ENCODE measurements at regions not wholly inside any gene's neighbourhood (a gene's known extent, or its start where the extent isn't known, plus 50 kb on each side); places are given as distances from the start of the nearest gene placed in this dataset.

DNA sequence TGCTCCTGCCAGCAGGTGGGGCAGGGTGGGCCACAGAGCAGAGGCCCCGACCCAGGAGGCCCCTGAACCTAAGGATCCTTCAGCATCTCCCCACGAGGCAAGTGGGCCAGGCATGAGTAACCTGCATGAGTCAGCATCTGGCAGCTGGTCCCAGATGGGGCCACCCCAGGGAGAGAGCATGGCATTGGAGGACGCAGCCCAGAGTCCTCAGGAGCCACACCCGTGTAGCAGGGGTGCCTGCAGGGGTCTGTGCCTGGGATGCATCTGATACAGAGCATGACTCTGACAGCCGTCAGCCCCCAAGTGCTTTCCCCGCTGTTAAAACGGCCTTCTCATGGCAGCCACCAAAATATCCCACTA lies 185.6 kb upstream of the SALL3 start:
- no peak overlapping the region for H3K23ac ChIP-seq (ENCODE audit: low read length in 2 of 2)
- H3K79me1 ChIP-seq (replicated peaks; ENCODE audit: low read length, poor library complexity, severe bottlenecking), result no peaks in the 10 kb centered on the region
- H2AFZ ChIP-seq (ENCODE audit: low read depth, low read length), result no peak overlapping the region
- H2BK120ac ChIP-seq (ENCODE audit: low read depth, low read length), result no peak overlapping the region
- no peak overlapping the region for H3K27ac ChIP-seq (ENCODE audit: low read length, poor library complexity, severe bottlenecking)
- no peak overlapping the region for H4K91ac ChIP-seq (ENCODE audit: low read length)
- H4K8ac ChIP-seq (ENCODE audit: low read length), result no peak overlapping the region
- H2AK5ac ChIP-seq (ENCODE audit: low read length, severe bottlenecking), result no peak overlapping the region
- no peak overlapping the region for H3K4ac ChIP-seq (ENCODE audit: low read depth in 1 of 2, low read length in 2 of 2)
- no peak overlapping the region for H2BK5ac ChIP-seq (ENCODE audit: low read depth, low read length, poor library complexity, severe bottlenecking)
- no peak overlapping the region for H3K4me2 ChIP-seq (ENCODE audit: low read length, poor library complexity, severe bottlenecking)
- WGBS, result 47% methylated on average over 7 of the region's 7 CpGs
- H3K14ac ChIP-seq (ENCODE audit: low read length in 2 of 2), result no peak overlapping the region
- H3K4me1 ChIP-seq (ENCODE audit: control insufficient read depth, insufficient read depth, low read depth, low read length), result no peaks in the 10 kb centered on the region
- H2BK12ac ChIP-seq (ENCODE audit: low read length in 2 of 2), result no peak overlapping the region
- no peak for DNase-seq
- H3K18ac ChIP-seq (ENCODE audit: low read depth in 1 of 2, low read length in 2 of 2), result no peak overlapping the region
- no peaks in the 10 kb centered on the region for H3K27me3 ChIP-seq (ENCODE audit: control insufficient read depth in 1 of 2, insufficient read depth in 1 of 2, low read length in 2 of 2)
- no peak overlapping the region for H2BK15ac ChIP-seq (ENCODE audit: low read depth, poor library complexity, severe bottlenecking)
- H3K9ac ChIP-seq (ENCODE audit: low read length), result no peak overlapping the region
- no peaks in the 10 kb centered on the region for H3K36me3 ChIP-seq (ENCODE audit: control insufficient read depth in 1 of 2, insufficient read depth in 2 of 2, low read depth in 1 of 2, low read length in 2 of 2)
- H3K4me3 ChIP-seq (ENCODE audit: insufficient read depth in 1 of 2, low read depth in 1 of 2, low read length in 2 of 2), result no peak overlapping the region
- peaks cover 3% of the 10 kb centered on the region for H3K9me3 ChIP-seq (ENCODE audit: control insufficient read depth, low read length)

DNA sequence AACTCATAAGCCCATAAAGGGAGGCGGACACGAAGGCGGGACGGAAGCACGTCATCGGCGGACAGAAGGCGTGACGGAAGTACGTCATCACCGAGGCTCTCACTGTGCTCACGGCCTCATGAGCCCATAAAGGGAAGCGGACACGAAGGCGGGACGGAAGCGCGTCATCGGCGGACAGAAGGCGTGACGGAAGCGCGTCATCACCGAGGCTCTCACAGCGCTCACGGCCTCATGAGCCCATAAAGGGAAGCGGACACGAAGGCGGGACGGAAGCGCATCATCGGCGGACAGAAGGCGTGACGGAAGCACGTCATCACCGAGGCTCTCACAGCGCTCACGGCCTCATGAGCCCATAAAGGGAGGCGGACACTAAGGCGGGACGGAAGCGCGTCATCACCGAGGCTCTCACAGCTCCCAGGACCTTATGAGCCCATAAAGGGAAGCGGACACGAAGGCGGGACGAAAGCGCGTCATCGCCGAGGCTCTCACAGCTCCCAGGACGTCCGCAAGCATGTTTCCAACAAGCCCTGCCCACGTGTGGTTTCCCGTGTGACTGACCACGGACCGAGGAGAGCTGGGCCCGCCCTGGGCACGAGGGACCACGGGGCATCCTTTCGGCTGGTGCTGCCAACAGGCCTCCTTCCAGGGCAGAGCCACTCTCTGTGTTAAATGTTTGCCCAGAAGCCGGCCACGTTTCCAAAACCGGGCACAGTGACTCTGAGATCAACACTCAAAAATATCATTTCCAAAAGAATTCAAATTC lies 182.7 kb upstream of the SALL3 start:
- no peak overlapping the region for H3K18ac ChIP-seq (ENCODE audit: low read depth in 1 of 2, low read length in 2 of 2)
- H3K27me3 ChIP-seq (ENCODE audit: control insufficient read depth in 1 of 2, insufficient read depth in 1 of 2, low read length in 2 of 2), result no peaks in the 10 kb centered on the region
- no peaks in the 10 kb centered on the region for H3K79me1 ChIP-seq (replicated peaks; ENCODE audit: low read length, poor library complexity, severe bottlenecking)
- no peak overlapping the region for H3K4ac ChIP-seq (ENCODE audit: low read depth in 1 of 2, low read length in 2 of 2)
- H3K27ac ChIP-seq (ENCODE audit: low read length, poor library complexity, severe bottlenecking), result no peak overlapping the region
- no peak overlapping the region for H2BK15ac ChIP-seq (ENCODE audit: low read depth, poor library complexity, severe bottlenecking)
- no peak for DNase-seq
- H3K9ac ChIP-seq (ENCODE audit: low read length), result no peak overlapping the region
- no peak overlapping the region for H2AK5ac ChIP-seq (ENCODE audit: low read length, severe bottlenecking)
- H2AFZ ChIP-seq (ENCODE audit: low read depth, low read length), result no peak overlapping the region
- no peak overlapping the region for H3K23ac ChIP-seq (ENCODE audit: low read length in 2 of 2)
- H4K8ac ChIP-seq (ENCODE audit: low read length), result no peak overlapping the region
- H3K4me2 ChIP-seq (ENCODE audit: low read length, poor library complexity, severe bottlenecking), result no peak overlapping the region
- H2BK120ac ChIP-seq (ENCODE audit: low read depth, low read length), result no peak overlapping the region
- H3K36me3 ChIP-seq (ENCODE audit: control insufficient read depth in 1 of 2, insufficient read depth in 2 of 2, low read depth in 1 of 2, low read length in 2 of 2), result no peaks in the 10 kb centered on the region
- H3K14ac ChIP-seq (ENCODE audit: low read length in 2 of 2), result no peak overlapping the region
- H4K91ac ChIP-seq (ENCODE audit: low read length), result no peak overlapping the region
- H3K9me3 ChIP-seq (ENCODE audit: control insufficient read depth, low read length), result peaks cover 3% of the 10 kb centered on the region
- H2BK5ac ChIP-seq (ENCODE audit: low read depth, low read length, poor library complexity, severe bottlenecking), result no peak overlapping the region
- no peaks in the 10 kb centered on the region for H3K4me1 ChIP-seq (ENCODE audit: control insufficient read depth, insufficient read depth, low read depth, low read length)
- no peak overlapping the region for H3K4me3 ChIP-seq (ENCODE audit: insufficient read depth in 1 of 2, low read depth in 1 of 2, low read length in 2 of 2)
- WGBS, result 92% methylated on average over 67 of the region's 67 CpGs
- H2BK12ac ChIP-seq (ENCODE audit: low read length in 2 of 2), result no peak overlapping the region

DNA sequence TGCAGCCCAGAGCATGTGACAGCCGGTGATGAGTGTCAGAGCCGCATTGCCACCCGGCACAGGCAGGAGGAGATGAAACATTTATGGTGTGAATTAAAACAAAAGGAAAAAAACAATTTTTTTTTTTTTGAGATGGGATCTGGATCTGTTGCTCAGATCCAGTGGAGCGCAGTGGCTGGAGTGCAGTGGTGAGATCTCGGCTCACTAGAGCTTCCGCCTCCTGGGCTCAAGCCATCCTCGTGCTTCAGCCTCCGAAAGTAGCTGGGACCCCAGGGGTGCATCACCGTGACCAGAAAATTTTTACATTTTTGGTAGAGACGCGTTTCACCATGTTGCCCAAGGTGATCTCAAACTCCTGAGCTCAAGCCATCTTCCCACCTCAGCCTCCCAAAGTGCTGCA lies 182.1 kb upstream of the SALL3 start:
- no peaks in the 10 kb centered on the region for H3K79me1 ChIP-seq (replicated peaks; ENCODE audit: low read length, poor library complexity, severe bottlenecking)
- H2BK120ac ChIP-seq (ENCODE audit: low read depth, low read length), result no peak overlapping the region
- H3K9ac ChIP-seq (ENCODE audit: low read length), result no peak overlapping the region
- no peak overlapping the region for H3K18ac ChIP-seq (ENCODE audit: low read depth in 1 of 2, low read length in 2 of 2)
- H3K4me2 ChIP-seq (ENCODE audit: low read length, poor library complexity, severe bottlenecking), result no peak overlapping the region
- no peak overlapping the region for H3K14ac ChIP-seq (ENCODE audit: low read length in 2 of 2)
- H3K27me3 ChIP-seq (ENCODE audit: control insufficient read depth in 1 of 2, insufficient read depth in 1 of 2, low read length in 2 of 2), result no peaks in the 10 kb centered on the region
- no peak overlapping the region for H2AFZ ChIP-seq (ENCODE audit: low read depth, low read length)
- no peak overlapping the region for H2BK5ac ChIP-seq (ENCODE audit: low read depth, low read length, poor library complexity, severe bottlenecking)
- no peaks in the 10 kb centered on the region for H3K4me1 ChIP-seq (ENCODE audit: control insufficient read depth, insufficient read depth, low read depth, low read length)
- no peak overlapping the region for H2BK12ac ChIP-seq (ENCODE audit: low read length in 2 of 2)
- no peak overlapping the region for H2BK15ac ChIP-seq (ENCODE audit: low read depth, poor library complexity, severe bottlenecking)
- no peak overlapping the region for H3K27ac ChIP-seq (ENCODE audit: low read length, poor library complexity, severe bottlenecking)
- no peak overlapping the region for H2AK5ac ChIP-seq (ENCODE audit: low read length, severe bottlenecking)
- no peak overlapping the region for H4K91ac ChIP-seq (ENCODE audit: low read length)
- H3K9me3 ChIP-seq (ENCODE audit: control insufficient read depth, low read length), result peaks cover 3% of the 10 kb centered on the region
- no peak overlapping the region for H4K8ac ChIP-seq (ENCODE audit: low read length)
- WGBS, result 86% methylated on average over 11 of the region's 11 CpGs
- H3K36me3 ChIP-seq (ENCODE audit: control insufficient read depth in 1 of 2, insufficient read depth in 2 of 2, low read depth in 1 of 2, low read length in 2 of 2), result no peaks in the 10 kb centered on the region
- no peak overlapping the region for H3K4ac ChIP-seq (ENCODE audit: low read depth in 1 of 2, low read length in 2 of 2)
- H3K4me3 ChIP-seq (ENCODE audit: insufficient read depth in 1 of 2, low read depth in 1 of 2, low read length in 2 of 2), result no peak overlapping the region
- no peak for DNase-seq
- no peak overlapping the region for H3K23ac ChIP-seq (ENCODE audit: low read length in 2 of 2)

DNA sequence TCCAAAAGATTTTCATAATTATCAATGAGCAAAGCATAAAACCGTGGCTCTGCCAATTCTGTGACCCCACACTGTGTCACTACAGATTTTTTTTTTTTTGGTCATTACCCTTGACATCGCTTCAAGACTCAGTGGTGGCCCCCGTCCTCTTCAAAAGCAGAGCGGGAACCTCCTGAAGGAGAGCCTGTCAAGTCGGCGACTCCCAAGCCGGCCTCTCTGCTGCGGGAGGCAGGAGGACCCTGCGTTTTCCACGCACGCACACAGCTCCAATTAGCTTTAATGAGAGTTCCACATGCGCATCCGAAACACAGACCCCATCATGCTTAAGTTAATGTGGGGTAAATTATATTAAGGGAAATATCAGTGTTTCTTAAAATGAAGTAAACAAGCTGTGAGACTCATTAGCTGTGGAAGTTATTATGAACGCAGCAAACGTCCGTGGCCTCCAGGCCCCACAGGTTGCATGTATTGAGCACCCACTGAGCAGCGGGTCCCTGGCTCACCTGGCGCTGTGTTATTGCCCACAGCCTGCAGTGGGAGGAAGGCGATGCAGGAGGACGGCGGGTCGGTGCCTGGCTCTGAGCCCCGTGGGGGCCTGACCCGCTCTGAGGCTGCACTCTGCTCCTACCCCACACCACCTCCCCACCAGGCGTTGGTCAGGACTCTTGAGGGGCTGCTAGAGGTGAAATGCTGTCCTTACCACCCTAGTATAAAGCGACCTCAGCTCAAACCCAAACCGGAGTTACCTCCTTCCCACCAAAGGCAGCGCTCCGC lies 181.0 kb upstream of the SALL3 start:
- H3K27ac ChIP-seq (ENCODE audit: low read length, poor library complexity, severe bottlenecking), result no peak overlapping the region
- no peaks in the 10 kb centered on the region for H3K36me3 ChIP-seq (ENCODE audit: control insufficient read depth in 1 of 2, insufficient read depth in 2 of 2, low read depth in 1 of 2, low read length in 2 of 2)
- H2AK5ac ChIP-seq (ENCODE audit: low read length, severe bottlenecking), result no peak overlapping the region
- H3K4me2 ChIP-seq (ENCODE audit: low read length, poor library complexity, severe bottlenecking), result no peak overlapping the region
- H2BK15ac ChIP-seq (ENCODE audit: low read depth, poor library complexity, severe bottlenecking), result no peak overlapping the region
- H3K9ac ChIP-seq (ENCODE audit: low read length), result no peak overlapping the region
- no peaks in the 10 kb centered on the region for H3K27me3 ChIP-seq (ENCODE audit: control insufficient read depth in 1 of 2, insufficient read depth in 1 of 2, low read length in 2 of 2)
- H3K4me1 ChIP-seq (ENCODE audit: control insufficient read depth, insufficient read depth, low read depth, low read length), result no peaks in the 10 kb centered on the region
- H2BK5ac ChIP-seq (ENCODE audit: low read depth, low read length, poor library complexity, severe bottlenecking), result no peak overlapping the region
- H3K4me3 ChIP-seq (ENCODE audit: insufficient read depth in 1 of 2, low read depth in 1 of 2, low read length in 2 of 2), result no peak overlapping the region
- no peak overlapping the region for H2BK12ac ChIP-seq (ENCODE audit: low read length in 2 of 2)
- no peak overlapping the region for H2BK120ac ChIP-seq (ENCODE audit: low read depth, low read length)
- H2AFZ ChIP-seq (ENCODE audit: low read depth, low read length), result no peak overlapping the region
- DNase-seq, result no peak
- no peak overlapping the region for H4K8ac ChIP-seq (ENCODE audit: low read length)
- WGBS, result 87% methylated on average over 29 of the region's 29 CpGs
- no peaks in the 10 kb centered on the region for H3K79me1 ChIP-seq (replicated peaks; ENCODE audit: low read length, poor library complexity, severe bottlenecking)
- peaks cover 5% of the 10 kb centered on the region for H3K9me3 ChIP-seq (ENCODE audit: control insufficient read depth, low read length)
- no peak overlapping the region for H3K23ac ChIP-seq (ENCODE audit: low read length in 2 of 2)
- no peak overlapping the region for H4K91ac ChIP-seq (ENCODE audit: low read length)
- H3K14ac ChIP-seq (ENCODE audit: low read length in 2 of 2), result no peak overlapping the region
- H3K4ac ChIP-seq (ENCODE audit: low read depth in 1 of 2, low read length in 2 of 2), result no peak overlapping the region
- no peak overlapping the region for H3K18ac ChIP-seq (ENCODE audit: low read depth in 1 of 2, low read length in 2 of 2)

Measured in mesenchymal stem cell (in vitro differentiated cells and primary cell).